GM18858 (cell line): ENCODE measurements at regions not wholly inside any gene's neighbourhood (a gene's known extent, or its start where the extent isn't known, plus 50 kb on each side); places are given as distances from the start of the nearest gene placed in this dataset.
"Not testable (repeated sequence)": the region's sequence is repeated elsewhere in the genome, so short reads cannot be mapped to it uniquely, and the experiment has no call there.

Experiments used
- ATAC-seq: cut with Tn5 transposase; IDR thresholded peaks from one replicate; pipeline ENCODE4 v1.9.1; 2021; ENCODE audit not compliant: unreplicated experiment

- ATAC-seq: no peak
Observed at GRCh38 chr6:6998194-6998569, 109.6 kb upstream of the RREB1 start.

GRCh38 chr6:7000825-7001777 is 106.7 kb upstream of the RREB1 start:
- ATAC-seq: no peak

- no peak for ATAC-seq
Observed at GRCh38 chr6:7003041-7003440, 104.7 kb upstream of the RREB1 start.

- ATAC-seq: no peak
Observed at GRCh38 chr6:7004581-7005297, 103.0 kb upstream of the RREB1 start.

- no peak for ATAC-seq
Observed at GRCh38 chr6:7006515-7007191, 101.1 kb upstream of the RREB1 start.

GRCh38 chr6:7008451-7008988 is 99.2 kb upstream of the RREB1 start:
- ATAC-seq: no peak

- ATAC-seq: no peak
Observed at GRCh38 chr6:7016226-7016625, 91.5 kb upstream of the RREB1 start.

GRCh38 chr6:7021301-7021700 is 86.5 kb upstream of the RREB1 start:
- no peak for ATAC-seq

- ATAC-seq: no peak
Observed at GRCh38 chr6:7025861-7026260, 81.9 kb upstream of the RREB1 start.

GRCh38 chr6:7028963-7029362 is 78.8 kb upstream of the RREB1 start:
- not testable (repeated sequence) for ATAC-seq

- ATAC-seq: not testable (repeated sequence)
Observed at GRCh38 chr6:7030968-7031367, 76.8 kb upstream of the RREB1 start.

GRCh38 chr6:7033202-7033601 is 74.6 kb upstream of the RREB1 start:
- no peak for ATAC-seq

GRCh38 chr6:7034055-7034454 is 73.7 kb upstream of the RREB1 start:
- ATAC-seq: no peak

GRCh38 chr6:7035837-7036249 is 71.9 kb upstream of the RREB1 start:
- ATAC-seq: no peak

GRCh38 chr6:7041511-7042026 is 66.2 kb upstream of the RREB1 start:
- ATAC-seq: peak; percentile 60

- no peak for ATAC-seq
Observed at GRCh38 chr6:7042056-7042653, 65.6 kb upstream of the RREB1 start.

- ATAC-seq: no peak
Observed at GRCh38 chr6:7042654-7043545, 64.9 kb upstream of the RREB1 start.

- no peak for ATAC-seq
Observed at GRCh38 chr6:7045331-7045730, 62.4 kb upstream of the RREB1 start.

GRCh38 chr6:7045746-7046145 is 62.0 kb upstream of the RREB1 start:
- ATAC-seq: no peak

GRCh38 chr6:7047128-7047527 is 60.6 kb upstream of the RREB1 start:
- ATAC-seq: no peak
